Activated CD4-positive, alpha-beta memory T cell treated with anti-CD3 and anti-CD28 coated beads, Interleukin-2, amount 10 ng/mL, durations not matched to agents 7 days and 5 days (primary cell): ENCODE measurements at regions not wholly inside any gene's neighbourhood (a gene's known extent, or its start where the extent isn't known, plus 50 kb on each side); places are given as distances from the start of the nearest gene placed in this dataset.
A peak's percentile ranks its signal among the peaks of the same experiment; 100 is the strongest.
"Not testable (repeated sequence)": the region's sequence is repeated elsewhere in the genome, so short reads cannot be mapped to it uniquely, and the experiment has no call there.

Source experiments
- CTCF ChIA-PET: fragments of 350-600 bp; sonication (Branson Sonifier 250); formaldehyde crosslinking; loops from one replicate; lab custom pipeline; 2021; ENCODE audit warnings: antibody characterized with exemption, inconsistent platforms; lab: Charles Lee
- POLR2A ChIA-PET: fragments of 350-600 bp; sonication (Branson Sonifier 250); formaldehyde crosslinking; loops from one replicate; lab custom pipeline; 2021; ENCODE audit warnings: antibody characterized with exemption; lab: Charles Lee
- DNase-seq: peaks from one replicate; pipeline ENCODE4 v3.0.0-alpha.2; 2020
- H3K27ac Mint-ChIP-seq: one replicate; pipeline ENCODE4 v1.8.0; 2021; ENCODE audit warnings: mild to moderate bottlenecking, mixed read lengths
- H3K27me3 Mint-ChIP-seq: one replicate; pipeline ENCODE4 v1.8.0; 2021; ENCODE audit warnings: mixed read lengths
- H3K36me3 Mint-ChIP-seq: one replicate; pipeline ENCODE4 v1.8.0; 2021; ENCODE audit warnings: low read depth, mixed read lengths
- H3K4me1 Mint-ChIP-seq: one replicate; pipeline ENCODE4 v1.8.0; 2021; ENCODE audit warnings: mixed read lengths
- H3K4me3 Mint-ChIP-seq: one replicate; pipeline ENCODE4 v1.8.0; 2021; ENCODE audit warnings: mild to moderate bottlenecking, mixed read lengths
- H3K9me3 Mint-ChIP-seq: one replicate; pipeline ENCODE4 v1.8.0; 2021; ENCODE audit warnings: mixed read lengths

- Mint-ChIP-seq H3K27me3 (peaks cover 10% of the 10 kb centered on the region), H3K36me3 (no peaks in the 10 kb centered on the region), H3K4me1 (no peaks in the 10 kb centered on the region), H3K4me3 (no peak overlapping the region), H3K27ac (no peak overlapping the region), H3K9me3 (no peaks in the 10 kb centered on the region)
- ChIA-PET POLR2A (no interaction called here), CTCF (no interaction called here)
- DNase-seq = no peak
These were observed 101.7 kb upstream of the HAO2 start for GRCh38 chr1:119266858-119267257.

GRCh38 chr1:119267288-119267687, 101.3 kb upstream of the HAO2 start:
- DNase-seq, H3K4me3 Mint-ChIP-seq, POLR2A ChIA-PET, H3K4me1 Mint-ChIP-seq, H3K27ac Mint-ChIP-seq, CTCF ChIA-PET, H3K36me3 Mint-ChIP-seq, H3K9me3 Mint-ChIP-seq: not testable (repeated sequence)
- peaks cover 10% of the 10 kb centered on the region for H3K27me3 Mint-ChIP-seq

DNA sequence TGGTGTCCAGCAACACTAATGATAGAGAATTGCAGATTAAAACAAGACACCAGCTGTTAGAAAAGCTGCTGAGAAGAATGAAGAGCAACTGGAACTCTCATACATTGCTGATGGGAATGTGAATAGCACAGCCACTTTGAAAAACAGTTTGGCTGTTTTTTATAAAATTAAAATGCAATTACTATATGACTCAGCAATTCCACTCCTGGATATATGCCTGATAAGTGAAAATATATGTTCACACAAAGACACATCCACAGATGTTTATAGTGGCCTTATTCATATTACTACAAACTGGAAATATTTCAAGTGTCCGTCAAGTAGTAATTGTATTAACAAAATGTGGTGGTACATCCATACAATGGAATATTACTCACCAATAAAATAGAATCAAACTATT, 99.7 kb upstream of the HAO2 start:
- Mint-ChIP-seq H3K9me3 (no peaks in the 10 kb centered on the region), H3K4me3 (no peak overlapping the region), H3K4me1 (no peaks in the 10 kb centered on the region), H3K36me3 (no peaks in the 10 kb centered on the region), H3K27me3 (peaks cover 17% of the 10 kb centered on the region), H3K27ac (no peak overlapping the region)
- DNase-seq = no peak
- CTCF ChIA-PET = no interaction called here
- POLR2A ChIA-PET = no interaction called here

- no peak overlapping the region for H3K4me3 Mint-ChIP-seq
- H3K27me3 Mint-ChIP-seq = peaks cover 12% of the 10 kb centered on the region
- peak; percentile 42 for DNase-seq
- no peaks in the 10 kb centered on the region for H3K36me3 Mint-ChIP-seq
- ChIA-PET POLR2A (interaction anchor here (1.3 to 1.5 kb wide), 2 partner anchors 21 to 135 kb away, joined by 3 to 4 read pairs; partner anchors contain the start of gene WARS2), CTCF (interaction anchor here (0.7 to 2.6 kb wide), 10 partner anchors 9 to 139 kb away, joined by 3 to 11 read pairs (median 3); partner anchors contain the start of gene WARS2)
- no peaks in the 10 kb centered on the region for H3K9me3 Mint-ChIP-seq
- no peaks in the 10 kb centered on the region for H3K4me1 Mint-ChIP-seq
- H3K27ac Mint-ChIP-seq = no peak overlapping the region
These were observed 93.1 kb upstream of the HAO2 start for GRCh38 chr1:119275145-119276134.

GRCh38 chr1:119276558-119276957, 92.0 kb upstream of the HAO2 start:
- no peaks in the 10 kb centered on the region for H3K4me1 Mint-ChIP-seq
- ChIA-PET POLR2A (interaction anchor here (1.3 kb wide), 1 partner anchor 20 kb away, joined by 3 read pairs; no protein-coding TSS in a partner anchor), CTCF (interaction anchor here (1.2 to 2.6 kb wide), 3 partner anchors 9 to 18 kb away, joined by 3 to 11 read pairs (median 4); no protein-coding TSS in a partner anchor)
- H3K4me3 Mint-ChIP-seq = no peak overlapping the region
- H3K27me3 Mint-ChIP-seq = peaks cover 8% of the 10 kb centered on the region
- no peaks in the 10 kb centered on the region for H3K36me3 Mint-ChIP-seq
- H3K27ac Mint-ChIP-seq = no peak overlapping the region
- H3K9me3 Mint-ChIP-seq = no peaks in the 10 kb centered on the region
- DNase-seq = no peak

DNA sequence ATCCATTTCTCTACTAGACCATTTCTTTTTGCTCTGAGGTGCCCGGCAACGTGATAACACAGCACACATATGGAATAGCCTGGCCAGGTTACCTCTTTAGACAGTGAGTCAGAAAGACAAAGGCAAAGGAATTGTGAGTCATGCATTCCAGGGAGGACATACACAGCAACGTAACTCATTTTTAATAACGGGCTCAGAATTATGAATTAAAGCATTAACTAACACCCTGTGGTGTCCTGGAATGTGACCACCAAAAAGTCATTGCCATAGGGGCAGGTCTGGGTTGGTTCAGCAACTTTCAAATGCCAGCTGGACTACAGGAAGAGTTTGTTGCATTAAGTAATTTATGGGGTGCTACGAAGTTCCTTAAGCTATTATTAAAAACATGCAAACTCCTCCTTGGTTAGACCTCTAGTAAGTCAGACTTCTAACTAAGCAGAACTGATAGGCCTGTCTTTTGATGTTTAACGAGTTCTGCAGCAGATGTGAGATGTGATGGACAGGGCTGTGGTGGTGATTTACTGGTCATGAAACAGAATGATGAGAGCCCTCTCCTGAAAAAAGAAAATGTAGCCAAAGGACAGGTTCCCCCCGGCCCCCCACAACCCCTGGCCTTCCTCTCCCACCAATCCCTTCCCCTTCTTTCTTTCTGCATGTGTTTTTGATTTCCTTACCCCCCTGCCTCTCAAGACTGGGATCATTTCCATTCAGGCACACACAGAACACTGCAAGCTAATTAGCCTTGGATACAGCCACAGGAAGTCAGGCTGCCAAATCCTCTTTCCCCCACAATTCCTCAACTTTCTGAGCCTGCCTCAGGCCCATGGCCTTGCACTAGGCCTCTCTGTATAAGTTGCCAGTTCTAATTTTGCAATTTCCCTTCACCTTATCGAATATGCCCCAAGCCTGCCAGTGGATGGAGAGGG, 88.9 kb upstream of the HAO2 start:
- H3K4me1 Mint-ChIP-seq = no peaks in the 10 kb centered on the region

GRCh38 chr1:119285482-119285881, 83.1 kb upstream of the HAO2 start:
- H3K27me3 Mint-ChIP-seq = peaks cover 8% of the 10 kb centered on the region
- no peaks in the 10 kb centered on the region for H3K36me3 Mint-ChIP-seq
- no peak overlapping the region for H3K27ac Mint-ChIP-seq
- H3K4me1 Mint-ChIP-seq = no peaks in the 10 kb centered on the region
- CTCF ChIA-PET = interaction anchor here (0.7 to 1.3 kb wide), 4 partner anchors 8 to 83 kb away, joined by 3 to 4 read pairs (median 3); partner anchors contain the start of gene HAO2
- POLR2A ChIA-PET = no interaction called here
- no peaks in the 10 kb centered on the region for H3K9me3 Mint-ChIP-seq
- H3K4me3 Mint-ChIP-seq = no peak overlapping the region
- DNase-seq = no peak

More for the DNA sequence above, 88.9 kb upstream of the HAO2 start:
- H3K27me3 Mint-ChIP-seq = peaks cover 7% of the 10 kb centered on the region
- POLR2A ChIA-PET = no interaction called here
- no peaks in the 10 kb centered on the region for H3K36me3 Mint-ChIP-seq
- H3K27ac Mint-ChIP-seq = no peak overlapping the region
- DNase-seq = no peak
- H3K4me3 Mint-ChIP-seq = no peak overlapping the region
- CTCF ChIA-PET = interaction anchor here (0.7 kb wide), 1 partner anchor 45 kb away, joined by 3 read pairs; no protein-coding TSS in a partner anchor
- no peaks in the 10 kb centered on the region for H3K9me3 Mint-ChIP-seq

- ChIA-PET CTCF (interaction anchor here (1.0 to 3.1 kb wide), 2 partner anchors 10 to 11 kb away, joined by 3 to 11 read pairs; no protein-coding TSS in a partner anchor), POLR2A (no interaction called here)
- H3K36me3 Mint-ChIP-seq = no peaks in the 10 kb centered on the region
These were observed 81.9 kb upstream of the HAO2 start for GRCh38 chr1:119286587-119287181.

DNA sequence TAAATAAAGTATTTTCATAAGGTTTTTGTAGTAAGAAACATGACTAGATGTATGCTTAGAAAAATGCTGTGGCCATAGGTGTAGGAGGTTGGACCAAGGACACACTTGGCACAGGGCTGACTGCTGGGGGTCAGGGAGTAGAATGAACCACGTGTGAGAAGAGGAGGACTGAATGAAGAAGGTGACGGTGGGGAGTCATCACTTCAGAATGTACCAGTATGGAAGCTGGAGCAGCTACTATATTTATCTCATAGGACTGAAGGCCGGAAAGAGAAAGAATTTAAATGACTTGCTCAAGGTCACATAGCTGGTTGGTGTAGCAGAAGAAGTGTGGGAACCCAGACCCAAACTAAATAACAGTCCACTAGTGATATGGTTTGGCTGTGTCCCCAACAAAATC, 79.8 kb upstream of the HAO2 start:
- H3K4me1 Mint-ChIP-seq = no peaks in the 10 kb centered on the region
- no peak for DNase-seq
- no peak overlapping the region for H3K27ac Mint-ChIP-seq
- H3K27me3 Mint-ChIP-seq = peaks cover 4% of the 10 kb centered on the region
- POLR2A ChIA-PET = no interaction called here
- H3K4me3 Mint-ChIP-seq = no peak overlapping the region
- no peaks in the 10 kb centered on the region for H3K36me3 Mint-ChIP-seq
- H3K9me3 Mint-ChIP-seq = no peaks in the 10 kb centered on the region
- CTCF ChIA-PET = interaction anchor here (3.1 kb wide), 1 partner anchor 13 kb away, joined by 11 read pairs; no protein-coding TSS in a partner anchor

More at GRCh38 chr1:119286587-119287181, 81.9 kb upstream of the HAO2 start:
- Mint-ChIP-seq H3K27ac (no peak overlapping the region), H3K4me3 (no peak overlapping the region), H3K4me1 (no peaks in the 10 kb centered on the region), H3K27me3 (peaks cover 8% of the 10 kb centered on the region), H3K9me3 (no peaks in the 10 kb centered on the region)
- no peak for DNase-seq

GRCh38 chr1:119290297-119290696, 78.3 kb upstream of the HAO2 start:
- CTCF ChIA-PET = interaction anchor here (0.7 kb wide), 1 partner anchor 15 kb away, joined by 5 read pairs; no protein-coding TSS in a partner anchor
- POLR2A ChIA-PET = no interaction called here

DNA sequence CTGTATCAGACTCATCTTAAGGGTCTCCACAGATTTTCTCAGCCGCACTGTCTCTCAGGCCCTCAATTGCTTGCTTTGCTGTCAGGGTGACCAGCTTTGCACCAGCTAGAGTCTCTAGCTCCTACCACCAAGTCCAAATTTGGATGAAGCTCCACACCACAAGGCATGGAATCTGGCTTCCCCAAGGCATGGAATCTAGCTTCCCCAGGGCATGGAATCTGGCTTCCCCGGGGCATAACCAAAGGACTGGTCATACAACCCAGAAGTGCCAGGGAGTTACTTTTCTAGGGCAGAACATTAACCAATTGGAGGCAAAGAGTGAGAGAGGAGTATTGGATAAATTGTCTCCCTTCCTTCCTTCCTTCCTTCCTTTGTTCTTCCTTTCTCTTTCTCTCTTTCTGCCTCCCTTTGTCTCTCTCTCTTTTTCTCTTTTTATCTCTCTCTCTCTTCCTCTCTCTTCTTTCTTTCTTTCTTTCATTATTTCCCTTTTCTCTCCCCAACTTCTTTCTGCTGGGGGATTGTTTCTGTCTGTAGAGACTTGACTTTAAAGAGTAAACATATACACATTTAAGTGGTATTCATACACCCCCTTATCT, 76.9 kb upstream of the HAO2 start:
- H3K4me3 Mint-ChIP-seq = no peak overlapping the region
- H3K27me3 Mint-ChIP-seq = peaks cover 4% of the 10 kb centered on the region
- ChIA-PET CTCF (no interaction called here), POLR2A (no interaction called here)
- no peaks in the 10 kb centered on the region for H3K9me3 Mint-ChIP-seq
- no peaks in the 10 kb centered on the region for H3K4me1 Mint-ChIP-seq
- H3K36me3 Mint-ChIP-seq = no peaks in the 10 kb centered on the region
- no peak for DNase-seq
- no peak overlapping the region for H3K27ac Mint-ChIP-seq

More at GRCh38 chr1:119290297-119290696, 78.3 kb upstream of the HAO2 start:
- peaks cover 4% of the 10 kb centered on the region for H3K27me3 Mint-ChIP-seq
- no peaks in the 10 kb centered on the region for H3K36me3 Mint-ChIP-seq
- no peak overlapping the region for H3K4me3 Mint-ChIP-seq
- H3K9me3 Mint-ChIP-seq = no peaks in the 10 kb centered on the region
- H3K27ac Mint-ChIP-seq = no peak overlapping the region
- DNase-seq = no peak
- H3K4me1 Mint-ChIP-seq = no peaks in the 10 kb centered on the region

- peaks cover 4% of the 10 kb centered on the region for H3K27me3 Mint-ChIP-seq
- CTCF ChIA-PET = interaction anchor here (1.1 kb wide), 1 partner anchor 17 kb away, joined by 3 read pairs; no protein-coding TSS in a partner anchor
- no peaks in the 10 kb centered on the region for H3K4me1 Mint-ChIP-seq
- H3K9me3 Mint-ChIP-seq = no peaks in the 10 kb centered on the region
- H3K4me3 Mint-ChIP-seq = no peak overlapping the region
- DNase-seq = no peak
- H3K36me3 Mint-ChIP-seq = no peaks in the 10 kb centered on the region
- no peak overlapping the region for H3K27ac Mint-ChIP-seq
- POLR2A ChIA-PET = no interaction called here
These were observed 74.8 kb upstream of the HAO2 start for GRCh38 chr1:119293797-119294196.
